Nephron (organoid): ENCODE measurements at regions not wholly inside any gene's neighbourhood (a gene's known extent, or its start where the extent isn't known, plus 50 kb on each side); places are given as distances from the start of the nearest gene placed in this dataset.
"Not testable (repeated sequence)": the region's sequence is repeated elsewhere in the genome, so short reads cannot be mapped to it uniquely, and the experiment has no call there.

ENCODE experiments used
- H3K27ac Mint-ChIP-seq, 3 experiments: 2 replicates each; pipeline ENCODE4 v1.8.0; 2020; ENCODE audit warnings: mixed read lengths in 3 of 3, mild to moderate bottlenecking in 2 of 3, moderate library complexity in 1 of 3
- H3K27me3 Mint-ChIP-seq: 2 replicates; pipeline ENCODE4 v1.8.0; 2021; ENCODE audit warnings: low read depth, mild to moderate bottlenecking, moderate library complexity, mixed read lengths
- H3K36me3 Mint-ChIP-seq: 2 replicates; pipeline ENCODE4 v1.8.0; 2020; ENCODE audit warnings: low read depth, mixed read lengths
- H3K4me1 Mint-ChIP-seq: 2 replicates; pipeline ENCODE4 v1.8.0; 2020; ENCODE audit warnings: mixed read lengths
- H3K4me3 Mint-ChIP-seq, 3 experiments: 2 replicates each; pipeline ENCODE4 v1.8.0; 2020; ENCODE audit warnings: mild to moderate bottlenecking in 3 of 3, mixed read lengths in 3 of 3, moderate library complexity in 2 of 3
- H3K9me3 Mint-ChIP-seq: 2 replicates; pipeline ENCODE4 v1.8.0; 2020; ENCODE audit warnings: mixed read lengths
- CTCF ChIP-seq, 3 experiments: fragments of 200-600 bp; sonication (generic); IDR thresholded peaks; one replicate each; pipeline ENCODE4 v1.5.0; 2021; ENCODE audit warnings: antibody characterized with exemption in 3 of 3; ENCODE audit not compliant: unreplicated experiment in 3 of 3

GRCh38 chr1:157460381-157460780, 91.9 kb downstream of the FCRL5 start:
- Mint-ChIP-seq H3K4me3 (no peak overlapping the region), H3K9me3 (no peaks in the 10 kb centered on the region), H3K27ac (no peak overlapping the region), H3K4me1 (no peaks in the 10 kb centered on the region), H3K36me3 (no peaks in the 10 kb centered on the region), H3K27me3 (peaks cover 17% of the 10 kb centered on the region)
- no peak for TF ChIP-seq CTCF (IDR thresholded peaks at IDR 0.05; ENCODE audit: unreplicated experiment in 3 of 3)

GRCh38 chr1:157457279-157457678, 95.0 kb downstream of the FCRL5 start:
- TF ChIP-seq CTCF (IDR thresholded peaks at IDR 0.05; ENCODE audit: unreplicated experiment in 3 of 3), result no peak
- Mint-ChIP-seq H3K9me3 (no peaks in the 10 kb centered on the region), H3K4me1 (no peaks in the 10 kb centered on the region), H3K27ac (no peak overlapping the region), H3K27me3 (peaks cover 23% of the 10 kb centered on the region), H3K4me3 (no peak overlapping the region), H3K36me3 (no peaks in the 10 kb centered on the region)

GRCh38 chr1:157455318-157455717, 97.0 kb downstream of the FCRL5 start:
- no peaks in the 10 kb centered on the region for H3K4me1 Mint-ChIP-seq
- H3K36me3 Mint-ChIP-seq, result no peaks in the 10 kb centered on the region
- peaks cover 16% of the 10 kb centered on the region for H3K27me3 Mint-ChIP-seq
- H3K27ac Mint-ChIP-seq, result no peak overlapping the region
- TF ChIP-seq CTCF (IDR thresholded peaks at IDR 0.05; ENCODE audit: unreplicated experiment in 3 of 3), result no peak
- no peak overlapping the region for H3K4me3 Mint-ChIP-seq
- H3K9me3 Mint-ChIP-seq, result no peaks in the 10 kb centered on the region

GRCh38 chr1:157450106-157450505, 102.2 kb downstream of the FCRL5 start:
- no peaks in the 10 kb centered on the region for H3K9me3 Mint-ChIP-seq
- H3K4me1 Mint-ChIP-seq, result peaks cover 7% of the 10 kb centered on the region
- peaks cover 12% of the 10 kb centered on the region for H3K27me3 Mint-ChIP-seq
- H3K4me3 Mint-ChIP-seq, result no peak overlapping the region
- H3K27ac Mint-ChIP-seq, result peak overlapping the region; percentile 54 to 99 (median 94)
- TF ChIP-seq CTCF (IDR thresholded peaks at IDR 0.05; ENCODE audit: unreplicated experiment in 3 of 3), result no peak
- no peaks in the 10 kb centered on the region for H3K36me3 Mint-ChIP-seq

GRCh38 chr1:157448636-157449035, 103.7 kb downstream of the FCRL5 start:
- H3K4me1 Mint-ChIP-seq, result peaks cover 7% of the 10 kb centered on the region
- peak overlapping the region; percentile 94 to 99 (median 99) for H3K27ac Mint-ChIP-seq
- no peaks in the 10 kb centered on the region for H3K36me3 Mint-ChIP-seq
- H3K27me3 Mint-ChIP-seq, result peaks cover 4% of the 10 kb centered on the region
- H3K4me3 Mint-ChIP-seq, result peak overlapping the region in 1 of 3 experiments; percentile 41
- no peak for TF ChIP-seq CTCF (IDR thresholded peaks at IDR 0.05; ENCODE audit: unreplicated experiment in 3 of 3)
- no peaks in the 10 kb centered on the region for H3K9me3 Mint-ChIP-seq

- not testable (repeated sequence) for H3K27ac Mint-ChIP-seq, H3K27me3 Mint-ChIP-seq, H3K4me3 Mint-ChIP-seq, H3K36me3 Mint-ChIP-seq, H3K9me3 Mint-ChIP-seq
- peaks cover 14% of the 10 kb centered on the region for H3K4me1 Mint-ChIP-seq
Measured at GRCh38 chr1:157446356-157446755, 106.0 kb downstream of the FCRL5 start.

GRCh38 chr1:157445616-157446140, 106.6 kb downstream of the FCRL5 start:
- not testable (repeated sequence) for H3K27me3 Mint-ChIP-seq

More at GRCh38 chr1:157445616-157446140, 106.6 kb downstream of the FCRL5 start:
- H3K9me3 Mint-ChIP-seq, H3K36me3 Mint-ChIP-seq, H3K4me3 Mint-ChIP-seq: not testable (repeated sequence)
- peaks cover 17% of the 10 kb centered on the region for H3K4me1 Mint-ChIP-seq
- H3K27ac Mint-ChIP-seq, result peak overlapping the region in 1 of 3 experiments; percentile 68
